HL-60 (cell line): ENCODE measurements at regions not wholly inside any gene's neighbourhood (a gene's known extent, or its start where the extent isn't known, plus 50 kb on each side); places are given as distances from the start of the nearest gene placed in this dataset.
A peak's percentile ranks its signal among the peaks of the same experiment; 100 is the strongest.

Experiments used
- DNase-seq, 2 experiments: peaks; one replicate each; pipeline ENCODE4 v3.0.0-alpha.2; 2010 to 2020; ENCODE audit warnings: low read depth in 1 of 2, low spot score in 1 of 2
- H3K27ac ChIP-seq: fragments of 250-450 bp; sonication (Bioruptor Pico); replicated peaks from 2 replicates; pipeline ENCODE4 v1.5.1; 2020; ENCODE audit warnings: mild to moderate bottlenecking, moderate library complexity
- H3K27me3 ChIP-seq: fragments of 250-450 bp; sonication (Bioruptor Pico); 2 replicates; pipeline ENCODE4 v1.5.1; 2021; ENCODE audit warnings: mild to moderate bottlenecking, moderate library complexity; ENCODE audit not compliant: insufficient read depth, poor library complexity, severe bottlenecking
- H3K4me3 ChIP-seq: replicated peaks from 2 replicates; pipeline ENCODE4 v1.5.1; 2011; ENCODE audit warnings: mild to moderate bottlenecking, control low read depth, low read length; ENCODE audit not compliant: insufficient read depth
- GABPA ChIP-seq: IDR thresholded peaks from 2 replicates; pipeline ENCODE4 v1.6.1; 2012; ENCODE audit warnings: low read depth
- POLR2AphosphoS5 ChIP-seq: IDR thresholded peaks from 2 replicates; pipeline ENCODE4 v1.6.1; 2012; ENCODE audit warnings: low read depth
- SPI1 ChIP-seq: IDR thresholded peaks from 2 replicates; pipeline ENCODE4 v1.6.1; 2012; ENCODE audit warnings: low read depth, mild to moderate bottlenecking, borderline replicate concordance
- TF ChIP-seq, protein P1 (sequence below): IDR thresholded peaks from 2 replicates; pipeline ENCODE4 v1.6.1; 2012; ENCODE audit warnings: low read depth; ENCODE audit not compliant: insufficient replicate concordance
- TF ChIP-seq, protein P2 (sequence below): IDR thresholded peaks from one replicate; pipeline ENCODE4 v1.5.1; 2011; ENCODE audit warnings: low read length, control low read depth, inconsistent platforms; ENCODE audit not compliant: insufficient read depth

DNA sequence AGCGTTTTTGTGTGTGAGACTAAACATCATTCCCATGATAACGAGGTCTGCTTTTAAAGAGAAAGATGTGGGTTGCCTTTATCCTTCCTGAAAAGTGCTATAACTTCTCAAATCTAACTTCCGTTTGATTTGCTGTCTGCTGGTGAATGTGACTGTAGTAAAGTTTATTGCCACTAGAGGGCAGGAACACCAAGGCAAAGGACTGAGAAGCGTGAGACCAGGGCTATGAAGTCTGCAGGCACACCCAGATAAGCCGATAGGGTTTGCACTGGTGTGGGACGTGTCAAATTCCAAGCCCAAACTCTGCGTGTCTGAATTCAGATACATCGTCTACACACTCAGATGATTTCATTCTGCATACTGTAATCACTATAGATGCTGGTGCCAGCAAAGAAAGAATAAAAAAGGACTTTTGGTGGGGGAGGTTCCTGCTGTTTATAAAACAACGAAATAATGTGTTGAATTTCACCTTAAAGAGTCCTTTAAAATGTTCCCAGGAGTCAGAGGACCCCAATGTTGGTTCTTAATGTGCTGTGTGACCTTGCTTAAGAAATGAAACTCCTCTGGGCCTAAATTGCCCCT is 87.2 kb downstream of the PTTG1 start:
- peak; percentile 52 to 77 for DNase-seq
- H3K27ac ChIP-seq, result no peak overlapping the region
- no peaks in the 10 kb centered on the region for H3K27me3 ChIP-seq
- TF ChIP-seq, protein P1, sequence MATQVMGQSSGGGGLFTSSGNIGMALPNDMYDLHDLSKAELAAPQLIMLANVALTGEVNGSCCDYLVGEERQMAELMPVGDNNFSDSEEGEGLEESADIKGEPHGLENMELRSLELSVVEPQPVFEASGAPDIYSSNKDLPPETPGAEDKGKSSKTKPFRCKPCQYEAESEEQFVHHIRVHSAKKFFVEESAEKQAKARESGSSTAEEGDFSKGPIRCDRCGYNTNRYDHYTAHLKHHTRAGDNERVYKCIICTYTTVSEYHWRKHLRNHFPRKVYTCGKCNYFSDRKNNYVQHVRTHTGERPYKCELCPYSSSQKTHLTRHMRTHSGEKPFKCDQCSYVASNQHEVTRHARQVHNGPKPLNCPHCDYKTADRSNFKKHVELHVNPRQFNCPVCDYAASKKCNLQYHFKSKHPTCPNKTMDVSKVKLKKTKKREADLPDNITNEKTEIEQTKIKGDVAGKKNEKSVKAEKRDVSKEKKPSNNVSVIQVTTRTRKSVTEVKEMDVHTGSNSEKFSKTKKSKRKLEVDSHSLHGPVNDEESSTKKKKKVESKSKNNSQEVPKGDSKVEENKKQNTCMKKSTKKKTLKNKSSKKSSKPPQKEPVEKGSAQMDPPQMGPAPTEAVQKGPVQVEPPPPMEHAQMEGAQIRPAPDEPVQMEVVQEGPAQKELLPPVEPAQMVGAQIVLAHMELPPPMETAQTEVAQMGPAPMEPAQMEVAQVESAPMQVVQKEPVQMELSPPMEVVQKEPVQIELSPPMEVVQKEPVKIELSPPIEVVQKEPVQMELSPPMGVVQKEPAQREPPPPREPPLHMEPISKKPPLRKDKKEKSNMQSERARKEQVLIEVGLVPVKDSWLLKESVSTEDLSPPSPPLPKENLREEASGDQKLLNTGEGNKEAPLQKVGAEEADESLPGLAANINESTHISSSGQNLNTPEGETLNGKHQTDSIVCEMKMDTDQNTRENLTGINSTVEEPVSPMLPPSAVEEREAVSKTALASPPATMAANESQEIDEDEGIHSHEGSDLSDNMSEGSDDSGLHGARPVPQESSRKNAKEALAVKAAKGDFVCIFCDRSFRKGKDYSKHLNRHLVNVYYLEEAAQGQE, result no peak
- TF ChIP-seq, protein P2, sequence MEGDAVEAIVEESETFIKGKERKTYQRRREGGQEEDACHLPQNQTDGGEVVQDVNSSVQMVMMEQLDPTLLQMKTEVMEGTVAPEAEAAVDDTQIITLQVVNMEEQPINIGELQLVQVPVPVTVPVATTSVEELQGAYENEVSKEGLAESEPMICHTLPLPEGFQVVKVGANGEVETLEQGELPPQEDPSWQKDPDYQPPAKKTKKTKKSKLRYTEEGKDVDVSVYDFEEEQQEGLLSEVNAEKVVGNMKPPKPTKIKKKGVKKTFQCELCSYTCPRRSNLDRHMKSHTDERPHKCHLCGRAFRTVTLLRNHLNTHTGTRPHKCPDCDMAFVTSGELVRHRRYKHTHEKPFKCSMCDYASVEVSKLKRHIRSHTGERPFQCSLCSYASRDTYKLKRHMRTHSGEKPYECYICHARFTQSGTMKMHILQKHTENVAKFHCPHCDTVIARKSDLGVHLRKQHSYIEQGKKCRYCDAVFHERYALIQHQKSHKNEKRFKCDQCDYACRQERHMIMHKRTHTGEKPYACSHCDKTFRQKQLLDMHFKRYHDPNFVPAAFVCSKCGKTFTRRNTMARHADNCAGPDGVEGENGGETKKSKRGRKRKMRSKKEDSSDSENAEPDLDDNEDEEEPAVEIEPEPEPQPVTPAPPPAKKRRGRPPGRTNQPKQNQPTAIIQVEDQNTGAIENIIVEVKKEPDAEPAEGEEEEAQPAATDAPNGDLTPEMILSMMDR, result peak; percentile 75
- TF ChIP-seq GABPA, result no peak
- TF ChIP-seq POLR2AphosphoS5, result no peak
- no peak for TF ChIP-seq SPI1
- H3K4me3 ChIP-seq, result no peak overlapping the region

DNA sequence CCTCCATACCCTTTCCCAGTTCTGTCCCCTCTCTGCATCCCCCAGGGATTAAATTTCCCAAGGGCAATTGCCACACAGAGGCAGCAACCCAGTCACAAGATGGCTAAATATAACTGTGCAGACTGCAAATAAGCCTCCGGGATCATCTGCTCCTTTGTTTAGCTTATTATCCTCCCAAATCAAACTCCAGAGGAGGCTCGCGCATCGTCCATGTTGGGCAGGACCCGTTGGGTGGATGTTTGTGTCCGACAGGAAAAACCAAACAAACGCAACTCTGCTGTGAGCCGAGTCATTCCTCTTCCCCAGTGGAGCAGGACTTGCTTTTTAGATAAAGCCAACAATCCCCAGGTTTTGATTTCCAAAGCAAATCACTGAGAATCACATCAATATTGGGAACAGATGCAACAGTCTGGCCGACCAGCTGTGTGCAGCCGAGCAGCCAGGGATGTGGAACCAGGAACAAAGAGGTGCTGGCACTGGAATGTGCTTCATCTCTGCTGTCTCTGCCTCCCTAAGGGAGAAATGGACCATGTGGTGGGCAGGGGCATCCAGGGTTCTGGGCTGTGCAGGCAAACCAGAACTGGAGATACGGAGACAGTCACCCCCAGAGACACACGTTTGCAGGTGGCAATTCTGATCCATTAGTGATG is 89.8 kb downstream of the PTTG1 start:
- TF ChIP-seq GABPA (no peak), SPI1 (no peak), POLR2AphosphoS5 (no peak)
- TF ChIP-seq, protein P2, result no peak
- TF ChIP-seq, protein P1, result no peak
- Histone ChIP-seq H3K4me3 (no peak overlapping the region), H3K27ac (no peak overlapping the region), H3K27me3 (no peaks in the 10 kb centered on the region)
- no peak for DNase-seq
